Lower leg skin (tissue), 3 donors: ENCODE measurements at regions not wholly inside any gene's neighbourhood (a gene's known extent, or its start where the extent isn't known, plus 50 kb on each side); places are given as distances from the start of the nearest gene placed in this dataset.

ENCODE experiments used
- POLR2A ChIP-seq, 2 donors: fragments of 450-650 bp; IDR thresholded peaks; one replicate each; pipeline ENCODE4 v1.6.1; 2016 to 2017; ENCODE audit warnings: antibody characterized with exemption in 2 of 2, mild to moderate bottlenecking in 1 of 2, moderate library complexity in 1 of 2
- TF ChIP-seq, protein P1 (sequence below), 3 donors: fragments of 450-650 bp; IDR thresholded peaks; one replicate each; pipeline ENCODE4 v1.5.1; 2016; ENCODE audit warnings: antibody characterized with exemption in 3 of 3, mild to moderate bottlenecking in 3 of 3, moderate library complexity in 2 of 3

- TF ChIP-seq, protein P1, sequence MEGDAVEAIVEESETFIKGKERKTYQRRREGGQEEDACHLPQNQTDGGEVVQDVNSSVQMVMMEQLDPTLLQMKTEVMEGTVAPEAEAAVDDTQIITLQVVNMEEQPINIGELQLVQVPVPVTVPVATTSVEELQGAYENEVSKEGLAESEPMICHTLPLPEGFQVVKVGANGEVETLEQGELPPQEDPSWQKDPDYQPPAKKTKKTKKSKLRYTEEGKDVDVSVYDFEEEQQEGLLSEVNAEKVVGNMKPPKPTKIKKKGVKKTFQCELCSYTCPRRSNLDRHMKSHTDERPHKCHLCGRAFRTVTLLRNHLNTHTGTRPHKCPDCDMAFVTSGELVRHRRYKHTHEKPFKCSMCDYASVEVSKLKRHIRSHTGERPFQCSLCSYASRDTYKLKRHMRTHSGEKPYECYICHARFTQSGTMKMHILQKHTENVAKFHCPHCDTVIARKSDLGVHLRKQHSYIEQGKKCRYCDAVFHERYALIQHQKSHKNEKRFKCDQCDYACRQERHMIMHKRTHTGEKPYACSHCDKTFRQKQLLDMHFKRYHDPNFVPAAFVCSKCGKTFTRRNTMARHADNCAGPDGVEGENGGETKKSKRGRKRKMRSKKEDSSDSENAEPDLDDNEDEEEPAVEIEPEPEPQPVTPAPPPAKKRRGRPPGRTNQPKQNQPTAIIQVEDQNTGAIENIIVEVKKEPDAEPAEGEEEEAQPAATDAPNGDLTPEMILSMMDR (IDR thresholded peaks at IDR 0.05): no peak
- no peak for TF ChIP-seq POLR2A (IDR thresholded peaks at IDR 0.05)
Observed at GRCh38 chr13:33694546-33694945, 123.4 kb upstream of the RFC3 start.
